ENCODE measurements at regions not wholly inside any gene's neighbourhood (a gene's known extent, or its start where the extent isn't known, plus 50 kb on each side); places are given as distances from the start of the nearest gene placed in this dataset.

GRCh38 chr7:41809529-41809939, 106.6 kb upstream of the INHBA start:
- Histone ChIP-seq H3K27me3 (replicated peaks in 2 of 5; ENCODE audit: control insufficient read depth in 4 of 5, insufficient read depth in 5 of 5, low read length in 4 of 5) (no peaks in the 10 kb centered on the region), H3K9me3 (ENCODE audit: control extremely low read depth in 1 of 5, control insufficient read depth in 4 of 5, insufficient read depth in 2 of 5, low read depth in 1 of 5, low read length in 4 of 5) (peaks cover 0 to 3% (median 0%) of the 10 kb centered on the region in 5 experiments), H3K36me3 (ENCODE audit: control insufficient read depth in 4 of 4, insufficient read depth in 4 of 4, low read length in 3 of 4) (no peaks in the 10 kb centered on the region), H3K4me3 (ENCODE audit: control insufficient read depth in 1 of 7, extremely low read depth in 1 of 7, insufficient read depth in 4 of 7, low read depth in 2 of 7, low read length in 6 of 7) (no peak overlapping the region), H3K4me1 (ENCODE audit: control extremely low read depth in 1 of 4, control insufficient read depth in 4 of 4, insufficient read depth in 4 of 4, low read length in 3 of 4) (peaks cover 6 to 35% (median 16%) of the 10 kb centered on the region in 4 experiments), H3K27ac (ENCODE audit: insufficient read depth in 1 of 2, low read depth in 1 of 2, low read length in 2 of 2, poor library complexity in 1 of 2, severe bottlenecking in 2 of 2) (no peak overlapping the region)
- WGBS (ENCODE audit: insufficient coverage): no CpG with 5 or more reads among the region's 1 CpG
- POLR2A ChIA-PET: no interaction called here
- CTCF ChIA-PET: interaction anchor here (1.3 kb wide), 1 partner anchor 103 kb away, joined by 3 read pairs; no protein-coding TSS in a partner anchor
- DNase-seq: no peak

- Histone ChIP-seq H3K4me3 (ENCODE audit: control insufficient read depth in 1 of 7, extremely low read depth in 1 of 7, insufficient read depth in 4 of 7, low read depth in 2 of 7, low read length in 6 of 7) (no peak overlapping the region), H3K27ac (ENCODE audit: insufficient read depth in 1 of 2, low read depth in 1 of 2, low read length in 2 of 2, poor library complexity in 1 of 2, severe bottlenecking in 2 of 2) (no peak overlapping the region), H3K4me1 (ENCODE audit: control extremely low read depth in 1 of 4, control insufficient read depth in 4 of 4, insufficient read depth in 4 of 4, low read length in 3 of 4) (peaks cover 6 to 31% (median 15%) of the 10 kb centered on the region in 4 experiments), H3K9me3 (ENCODE audit: control extremely low read depth in 1 of 5, control insufficient read depth in 4 of 5, insufficient read depth in 2 of 5, low read depth in 1 of 5, low read length in 4 of 5) (peaks cover 0 to 3% (median 0%) of the 10 kb centered on the region in 5 experiments), H3K36me3 (ENCODE audit: control insufficient read depth in 4 of 4, insufficient read depth in 4 of 4, low read length in 3 of 4) (no peaks in the 10 kb centered on the region), H3K27me3 (replicated peaks in 2 of 5; ENCODE audit: control insufficient read depth in 4 of 5, insufficient read depth in 5 of 5, low read length in 4 of 5) (no peaks in the 10 kb centered on the region)
- POLR2A ChIA-PET: no interaction called here
- DNase-seq: no peak
- no CpG with 5 or more reads among the region's 2 CpGs for WGBS (ENCODE audit: insufficient coverage)
- CTCF ChIA-PET: no interaction called here
Measured at GRCh38 chr7:41809116-41809515, 106.2 kb upstream of the INHBA start.

- H3K4me3 ChIP-seq (ENCODE audit: control insufficient read depth in 1 of 7, extremely low read depth in 1 of 7, insufficient read depth in 4 of 7, low read depth in 2 of 7, low read length in 6 of 7): no peak overlapping the region
- no peak overlapping the region for H3K27ac ChIP-seq (ENCODE audit: insufficient read depth in 1 of 2, low read depth in 1 of 2, low read length in 2 of 2, poor library complexity in 1 of 2, severe bottlenecking in 2 of 2)
- H3K4me1 ChIP-seq (ENCODE audit: control extremely low read depth in 1 of 4, control insufficient read depth in 4 of 4, insufficient read depth in 4 of 4, low read length in 3 of 4): peaks cover 6 to 25% (median 14%) of the 10 kb centered on the region in 4 experiments
- no peaks in the 10 kb centered on the region for H3K36me3 ChIP-seq (ENCODE audit: control insufficient read depth in 4 of 4, insufficient read depth in 4 of 4, low read length in 3 of 4)
- 100% methylated on average over 3 of the region's 3 CpGs for WGBS (ENCODE audit: insufficient coverage)
- no peak for DNase-seq
- POLR2A ChIA-PET: no interaction called here
- CTCF ChIA-PET: interaction anchor here (0.9 kb wide), 1 partner anchor 9 kb away, joined by 3 read pairs; no protein-coding TSS in a partner anchor
- H3K27me3 ChIP-seq (replicated peaks in 2 of 5; ENCODE audit: control insufficient read depth in 4 of 5, insufficient read depth in 5 of 5, low read length in 4 of 5): no peaks in the 10 kb centered on the region
- H3K9me3 ChIP-seq (ENCODE audit: control extremely low read depth in 1 of 5, control insufficient read depth in 4 of 5, insufficient read depth in 2 of 5, low read depth in 1 of 5, low read length in 4 of 5): peaks cover 0 to 3% (median 0%) of the 10 kb centered on the region in 5 experiments
Measured at GRCh38 chr7:41808541-41808940, 105.7 kb upstream of the INHBA start.

- POLR2A ChIA-PET: no interaction called here
- WGBS (ENCODE audit: insufficient coverage): 100% methylated on average over 1 of the region's 2 CpGs
Measured at GRCh38 chr7:41803569-41803968, 100.7 kb upstream of the INHBA start.

GRCh38 chr7:41796331-41796730, 93.4 kb upstream of the INHBA start:
- Histone ChIP-seq H3K4me1 (ENCODE audit: control extremely low read depth in 1 of 4, control insufficient read depth in 4 of 4, insufficient read depth in 4 of 4, low read length in 3 of 4) (peaks cover 6 to 33% (median 22%) of the 10 kb centered on the region in 4 experiments), H3K36me3 (ENCODE audit: control insufficient read depth in 4 of 4, insufficient read depth in 4 of 4, low read length in 3 of 4) (no peaks in the 10 kb centered on the region), H3K9me3 (ENCODE audit: control extremely low read depth in 1 of 5, control insufficient read depth in 4 of 5, insufficient read depth in 2 of 5, low read depth in 1 of 5, low read length in 4 of 5) (no peaks in the 10 kb centered on the region), H3K27ac (ENCODE audit: insufficient read depth in 1 of 2, low read depth in 1 of 2, low read length in 2 of 2, poor library complexity in 1 of 2, severe bottlenecking in 2 of 2) (no peak overlapping the region), H3K27me3 (replicated peaks in 2 of 5; ENCODE audit: control insufficient read depth in 4 of 5, insufficient read depth in 5 of 5, low read length in 4 of 5) (no peaks in the 10 kb centered on the region), H3K4me3 (ENCODE audit: control insufficient read depth in 1 of 7, extremely low read depth in 1 of 7, insufficient read depth in 4 of 7, low read depth in 2 of 7, low read length in 6 of 7) (no peak overlapping the region)
- ChIA-PET CTCF (no interaction called here), POLR2A (no interaction called here)
- no peak for DNase-seq

More at GRCh38 chr7:41803569-41803968, 100.7 kb upstream of the INHBA start:
- no peaks in the 10 kb centered on the region for H3K36me3 ChIP-seq (ENCODE audit: control insufficient read depth in 4 of 4, insufficient read depth in 4 of 4, low read length in 3 of 4)
- H3K27ac ChIP-seq (ENCODE audit: insufficient read depth in 1 of 2, low read depth in 1 of 2, low read length in 2 of 2, poor library complexity in 1 of 2, severe bottlenecking in 2 of 2): no peak overlapping the region
- H3K27me3 ChIP-seq (replicated peaks in 2 of 5; ENCODE audit: control insufficient read depth in 4 of 5, insufficient read depth in 5 of 5, low read length in 4 of 5): no peaks in the 10 kb centered on the region
- DNase-seq: no peak
- H3K4me3 ChIP-seq (ENCODE audit: control insufficient read depth in 1 of 7, extremely low read depth in 1 of 7, insufficient read depth in 4 of 7, low read depth in 2 of 7, low read length in 6 of 7): no peak overlapping the region
- CTCF ChIA-PET: no interaction called here
- no peaks in the 10 kb centered on the region for H3K9me3 ChIP-seq (ENCODE audit: control extremely low read depth in 1 of 5, control insufficient read depth in 4 of 5, insufficient read depth in 2 of 5, low read depth in 1 of 5, low read length in 4 of 5)
- H3K4me1 ChIP-seq (ENCODE audit: control extremely low read depth in 1 of 4, control insufficient read depth in 4 of 4, insufficient read depth in 4 of 4, low read length in 3 of 4): peaks cover 6 to 14% (median 11%) of the 10 kb centered on the region in 4 experiments

- CTCF ChIA-PET: interaction anchor here (0.9 kb wide), 1 partner anchor 148 kb away, joined by 3 read pairs; no protein-coding TSS in a partner anchor
Measured at GRCh38 chr7:41795276-41795833, 92.5 kb upstream of the INHBA start.

GRCh38 chr7:41793556-41793955, 90.7 kb upstream of the INHBA start:
- ChIA-PET POLR2A (no interaction called here), CTCF (no interaction called here)
- DNase-seq: no peak
- no peaks in the 10 kb centered on the region for H3K27me3 ChIP-seq (replicated peaks in 2 of 5; ENCODE audit: control insufficient read depth in 4 of 5, insufficient read depth in 5 of 5, low read length in 4 of 5)
- H3K36me3 ChIP-seq (ENCODE audit: control insufficient read depth in 4 of 4, insufficient read depth in 4 of 4, low read length in 3 of 4): no peaks in the 10 kb centered on the region
- no peak overlapping the region for H3K4me3 ChIP-seq (ENCODE audit: control insufficient read depth in 1 of 7, extremely low read depth in 1 of 7, insufficient read depth in 4 of 7, low read depth in 2 of 7, low read length in 6 of 7)
- H3K9me3 ChIP-seq (ENCODE audit: control extremely low read depth in 1 of 5, control insufficient read depth in 4 of 5, insufficient read depth in 2 of 5, low read depth in 1 of 5, low read length in 4 of 5): no peaks in the 10 kb centered on the region
- H3K4me1 ChIP-seq (ENCODE audit: control extremely low read depth in 1 of 4, control insufficient read depth in 4 of 4, insufficient read depth in 4 of 4, low read length in 3 of 4): peaks cover 0 to 19% (median 12%) of the 10 kb centered on the region in 4 experiments
- no peak overlapping the region for H3K27ac ChIP-seq (ENCODE audit: insufficient read depth in 1 of 2, low read depth in 1 of 2, low read length in 2 of 2, poor library complexity in 1 of 2, severe bottlenecking in 2 of 2)

More at GRCh38 chr7:41795276-41795833, 92.5 kb upstream of the INHBA start:
- WGBS (ENCODE audit: insufficient coverage): 50% methylated on average over 3 of the region's 6 CpGs
- POLR2A ChIA-PET: no interaction called here
- no peaks in the 10 kb centered on the region for H3K36me3 ChIP-seq (ENCODE audit: control insufficient read depth in 4 of 4, insufficient read depth in 4 of 4, low read length in 3 of 4)
- H3K9me3 ChIP-seq (ENCODE audit: control extremely low read depth in 1 of 5, control insufficient read depth in 4 of 5, insufficient read depth in 2 of 5, low read depth in 1 of 5, low read length in 4 of 5): no peaks in the 10 kb centered on the region
- H3K4me3 ChIP-seq (ENCODE audit: control insufficient read depth in 1 of 7, extremely low read depth in 1 of 7, insufficient read depth in 4 of 7, low read depth in 2 of 7, low read length in 6 of 7): no peak overlapping the region
- no peaks in the 10 kb centered on the region for H3K27me3 ChIP-seq (replicated peaks in 2 of 5; ENCODE audit: control insufficient read depth in 4 of 5, insufficient read depth in 5 of 5, low read length in 4 of 5)
- H3K27ac ChIP-seq (ENCODE audit: insufficient read depth in 1 of 2, low read depth in 1 of 2, low read length in 2 of 2, poor library complexity in 1 of 2, severe bottlenecking in 2 of 2): peak overlapping the region in 1 of 2 experiments; percentile 21
- H3K4me1 ChIP-seq (ENCODE audit: control extremely low read depth in 1 of 4, control insufficient read depth in 4 of 4, insufficient read depth in 4 of 4, low read length in 3 of 4): peaks cover 6 to 33% (median 22%) of the 10 kb centered on the region in 4 experiments
- DNase-seq: peak in 2 of 3 donors; percentile 40 to 52

All from common myeloid progenitor, CD34-positive (primary cell).